Vagina (tissue), 2 donors: ENCODE measurements at regions not wholly inside any gene's neighbourhood (a gene's known extent, or its start where the extent isn't known, plus 50 kb on each side); places are given as distances from the start of the nearest gene placed in this dataset.
"Not testable (repeated sequence)": the region's sequence is repeated elsewhere in the genome, so short reads cannot be mapped to it uniquely, and the experiment has no call there.

Experiments used
- DNase-seq, 2 donors: peaks; one replicate each; pipeline ENCODE4 v3.0.0-alpha.2; 2017; ENCODE audit errors: extremely low spot score in 2 of 2
- H3K27ac ChIP-seq: fragments of 200-600 bp; sonication (generic); one replicate; pipeline ENCODE4 v1.5.1; 2019
- H3K27me3 ChIP-seq: fragments of 200-600 bp; sonication (generic); one replicate; pipeline ENCODE4 v1.5.1; 2019
- H3K36me3 ChIP-seq, 2 donors: fragments of 200-600 bp; sonication (generic); one replicate each; pipeline ENCODE4 v1.5.1; 2017 to 2019
- H3K4me1 ChIP-seq: fragments of 200-600 bp; sonication (generic); one replicate; pipeline ENCODE4 v1.5.1; 2019
- H3K4me3 ChIP-seq, 2 donors: fragments of 200-600 bp; sonication (generic); 1 replicate in 1 of 2; 2 replicates in 1 of 2; pipeline ENCODE4 v1.5.1; 2016 to 2019
- H3K9me3 ChIP-seq: fragments of 200-600 bp; sonication (generic); one replicate; pipeline ENCODE4 v1.5.1; 2019
- CTCF ChIP-seq, 3 experiments: fragments of 450-650 bp in 2 of 3; fragments of 200-600 bp in 1 of 3; sonication (generic) in 1 of 3; IDR thresholded peaks; one replicate each; pipeline ENCODE4 v1.5.1; 2017 to 2019; ENCODE audit warnings: antibody characterized with exemption in 3 of 3, mild to moderate bottlenecking in 2 of 3, moderate library complexity in 2 of 3
- POLR2A ChIP-seq, 2 donors: fragments of 450-650 bp; IDR thresholded peaks; one replicate each; pipeline ENCODE4 v1.6.1; 2017; ENCODE audit warnings: antibody characterized with exemption in 2 of 2, mild to moderate bottlenecking in 2 of 2, moderate library complexity in 2 of 2
- POLR2AphosphoS5 ChIP-seq, 2 donors: sonication (generic); formaldehyde crosslinking; IDR thresholded peaks; one replicate each; pipeline ENCODE4 v1.9.0; 2017; ENCODE audit warnings: antibody characterized with exemption in 2 of 2, mild to moderate bottlenecking in 2 of 2, low read depth in 1 of 2; ENCODE audit not compliant: insufficient read depth in 1 of 2
- intact Hi-C: fragments of 100-400 bp; cut with DNase I; formaldehyde crosslinking; loops from one replicate; pipeline ENCODE4 v1.15.1; 2023

GRCh38 chr13:22839603-22840530 is 340.9 kb upstream of the SGCG start:
- intact Hi-C loops: no loop called here

GRCh38 chr13:22846551-22846950 is 334.2 kb upstream of the SGCG start:
- no peaks in the 10 kb centered on the region for H3K4me1 ChIP-seq
- no peaks in the 10 kb centered on the region for H3K9me3 ChIP-seq
- TF ChIP-seq CTCF (IDR thresholded peaks at IDR 0.05): no peak
- no peak for TF ChIP-seq POLR2A (IDR thresholded peaks at IDR 0.05)
- no peak for TF ChIP-seq POLR2AphosphoS5 (IDR thresholded peaks at IDR 0.05; ENCODE audit: insufficient read depth in 1 of 2, low read depth in 1 of 2)
- DNase-seq: no peak
- no peaks in the 10 kb centered on the region for H3K27me3 ChIP-seq
- intact Hi-C loops: no loop called here
- no peak overlapping the region for H3K4me3 ChIP-seq
- no peak overlapping the region for H3K27ac ChIP-seq
- H3K36me3 ChIP-seq: no peaks in the 10 kb centered on the region

More at GRCh38 chr13:22839603-22840530, 340.9 kb upstream of the SGCG start:
- TF ChIP-seq POLR2AphosphoS5 (IDR thresholded peaks at IDR 0.05; ENCODE audit: insufficient read depth in 1 of 2, low read depth in 1 of 2) (no peak), CTCF (IDR thresholded peaks at IDR 0.05) (no peak), POLR2A (IDR thresholded peaks at IDR 0.05) (no peak)
- H3K4me1 ChIP-seq: no peaks in the 10 kb centered on the region
- DNase-seq: no peak
- no peak overlapping the region for H3K27ac ChIP-seq
- H3K27me3 ChIP-seq: no peaks in the 10 kb centered on the region
- no peaks in the 10 kb centered on the region for H3K9me3 ChIP-seq
- no peaks in the 10 kb centered on the region for H3K36me3 ChIP-seq
- H3K4me3 ChIP-seq: no peak overlapping the region

- intact Hi-C loops: no loop called here
- DNase-seq: no peak
- H3K27me3 ChIP-seq: no peaks in the 10 kb centered on the region
- no peaks in the 10 kb centered on the region for H3K4me1 ChIP-seq
- H3K9me3 ChIP-seq: no peaks in the 10 kb centered on the region
- TF ChIP-seq POLR2AphosphoS5 (IDR thresholded peaks at IDR 0.05; ENCODE audit: insufficient read depth in 1 of 2, low read depth in 1 of 2) (no peak), CTCF (IDR thresholded peaks at IDR 0.05) (no peak), POLR2A (IDR thresholded peaks at IDR 0.05) (no peak)
- no peak overlapping the region for H3K4me3 ChIP-seq
- H3K36me3 ChIP-seq: no peaks in the 10 kb centered on the region
- H3K27ac ChIP-seq: no peak overlapping the region
Observed at GRCh38 chr13:22848539-22849052, 332.2 kb upstream of the SGCG start.

GRCh38 chr13:22855926-22856325 is 324.9 kb upstream of the SGCG start:
- TF ChIP-seq CTCF (IDR thresholded peaks at IDR 0.05) (no peak), POLR2AphosphoS5 (IDR thresholded peaks at IDR 0.05; ENCODE audit: insufficient read depth in 1 of 2, low read depth in 1 of 2) (no peak), POLR2A (IDR thresholded peaks at IDR 0.05) (no peak)
- no peak for DNase-seq
- Histone ChIP-seq H3K36me3 (no peaks in the 10 kb centered on the region), H3K27me3 (no peaks in the 10 kb centered on the region), H3K9me3 (no peaks in the 10 kb centered on the region), H3K4me3 (no peak overlapping the region), H3K27ac (no peak overlapping the region), H3K4me1 (no peaks in the 10 kb centered on the region)
- intact Hi-C loops: no loop called here

GRCh38 chr13:22858980-22859379 is 321.8 kb upstream of the SGCG start:
- H3K27ac ChIP-seq, H3K4me1 ChIP-seq, H3K27me3 ChIP-seq, H3K9me3 ChIP-seq, intact Hi-C loops, DNase-seq, H3K4me3 ChIP-seq, H3K36me3 ChIP-seq: not testable (repeated sequence)

GRCh38 chr13:22859411-22859810 is 321.4 kb upstream of the SGCG start:
- H3K9me3 ChIP-seq, intact Hi-C loops, DNase-seq, H3K4me1 ChIP-seq, H3K36me3 ChIP-seq, H3K27ac ChIP-seq, H3K27me3 ChIP-seq, H3K4me3 ChIP-seq: not testable (repeated sequence)
